OCI-LY1 (cell line): ENCODE measurements at regions not wholly inside any gene's neighbourhood (a gene's known extent, or its start where the extent isn't known, plus 50 kb on each side); places are given as distances from the start of the nearest gene placed in this dataset.

Experiments used
- H2AFZ ChIP-seq: fragments of 200-600 bp; sonication (generic), shearing (Covaris generic); 2 replicates; pipeline ENCODE4 v1.6.0; 2014; ENCODE audit warnings: antibody characterized with exemption, mild to moderate bottlenecking, low read length
- H3F3A ChIP-seq: fragments of 200-600 bp; sonication (generic), shearing (Covaris generic); 2 replicates; pipeline ENCODE4 v1.6.0; 2014; ENCODE audit warnings: mild to moderate bottlenecking, antibody characterized with exemption, low read length, moderate library complexity; ENCODE audit not compliant: insufficient read depth
- H3K27ac ChIP-seq: fragments of 200-600 bp; sonication (generic); 2 replicates; pipeline ENCODE4 v1.5.1; 2014; ENCODE audit warnings: low read length, mixed run types, mild to moderate bottlenecking, low read depth; ENCODE audit not compliant: poor library complexity, severe bottlenecking
- H3K27me3 ChIP-seq: fragments of 200-600 bp; sonication (generic); 2 replicates; pipeline ENCODE4 v1.6.0; 2014; ENCODE audit warnings: antibody characterized with exemption, mild to moderate bottlenecking, low read length, moderate library complexity; ENCODE audit not compliant: insufficient read depth
- H3K36me3 ChIP-seq: fragments of 200-600 bp; sonication (generic); 2 replicates; pipeline ENCODE4 v1.6.1; 2014; ENCODE audit warnings: mild to moderate bottlenecking, antibody characterized with exemption, low read length, moderate library complexity, mixed read lengths; ENCODE audit not compliant: insufficient read depth
- H3K4me1 ChIP-seq: fragments of 200-600 bp; sonication (generic); 2 replicates; pipeline ENCODE4 v1.5.1; 2014; ENCODE audit warnings: mild to moderate bottlenecking, low read length, moderate library complexity; ENCODE audit not compliant: insufficient read depth, severe bottlenecking
- H3K4me2 ChIP-seq: fragments of 200-600 bp; sonication (generic), shearing (Covaris generic); 2 replicates; pipeline ENCODE4 v1.6.1; 2014; ENCODE audit warnings: low read length
- H3K4me3 ChIP-seq: fragments of 200-600 bp; sonication (generic); 2 replicates; pipeline ENCODE4 v1.5.1; 2014; ENCODE audit warnings: low read length, low read depth, mild to moderate bottlenecking, mixed read lengths; ENCODE audit not compliant: poor library complexity, severe bottlenecking
- H3K79me2 ChIP-seq: fragments of 200-600 bp; shearing (Covaris generic); 2 replicates; pipeline ENCODE4 v1.6.1; 2016; ENCODE audit warnings: mixed run types, low read length, mixed read lengths; ENCODE audit not compliant: insufficient read depth
- H3K9ac ChIP-seq: fragments of 200-600 bp; sonication (generic), shearing (Covaris generic); 2 replicates; pipeline ENCODE4 v1.6.1; 2014; ENCODE audit warnings: mild to moderate bottlenecking, low read length, mixed read lengths
- H3K9me2 ChIP-seq: fragments of 200-600 bp; sonication (generic), shearing (Covaris generic); 2 replicates; pipeline ENCODE4 v1.6.1; 2014; ENCODE audit warnings: low read depth, mild to moderate bottlenecking, low read length, mixed read lengths
- H3K9me3 ChIP-seq: fragments of 200-600 bp; shearing (Covaris generic); 2 replicates; pipeline ENCODE4 v1.6.1; 2014; ENCODE audit warnings: low read length, mixed read lengths
- H4K20me1 ChIP-seq: fragments of 200-600 bp; sonication (generic), shearing (Covaris generic); 2 replicates; pipeline ENCODE4 v1.6.0; 2016; ENCODE audit warnings: mild to moderate bottlenecking, low read length; ENCODE audit not compliant: insufficient read depth
- CTCF ChIP-seq: fragments of 200-600 bp; sonication (generic), shearing (Covaris generic); IDR thresholded peaks from 2 replicates; pipeline ENCODE4 v1.5.1; 2017; ENCODE audit warnings: mild to moderate bottlenecking, antibody characterized with exemption, low read length, moderate library complexity, mixed read lengths
- EZH2 ChIP-seq: fragments of 200-600 bp; sonication (generic), shearing (Covaris generic); IDR thresholded peaks from 2 replicates; pipeline ENCODE4 v1.8.0; 2017; ENCODE audit warnings: borderline replicate concordance, mixed run types, mild to moderate bottlenecking, antibody characterized with exemption, low read length, moderate library complexity, mixed read lengths

DNA sequence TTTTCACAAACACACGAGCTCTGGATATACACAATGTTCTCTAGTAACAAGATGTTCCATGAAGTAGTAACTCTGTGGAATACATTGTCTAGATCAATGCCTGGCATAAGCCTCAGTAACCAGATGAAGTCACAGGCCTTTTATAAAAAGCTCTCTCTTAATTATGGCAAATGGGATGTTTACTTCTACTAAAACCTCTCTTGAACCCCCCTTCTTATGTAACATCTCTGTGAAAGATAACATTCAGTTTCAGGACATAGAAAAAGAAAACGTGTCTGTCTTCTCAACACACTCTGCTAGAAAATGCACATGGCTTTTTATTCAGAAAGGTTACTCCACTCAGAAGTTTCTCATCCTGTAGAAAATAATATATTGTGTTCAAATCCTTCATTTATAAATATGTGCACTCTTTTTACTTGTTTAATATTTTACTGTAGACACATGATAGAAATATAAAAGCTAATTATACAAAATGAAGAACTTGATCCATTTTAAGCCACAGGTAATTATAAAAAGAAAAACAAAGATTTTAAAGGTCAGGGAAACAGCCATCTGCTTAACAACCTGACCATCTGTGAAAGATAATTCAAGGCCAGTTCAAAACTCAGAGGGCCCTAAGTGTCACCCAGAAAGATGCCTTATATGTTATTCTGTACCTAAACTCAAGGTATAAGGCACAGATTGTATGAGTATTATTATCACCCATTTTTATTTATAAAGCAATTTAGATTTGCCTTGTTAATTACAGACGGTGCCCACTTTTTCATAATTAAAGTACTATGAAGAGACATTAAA is 812.0 kb downstream of the CDH18 start:
- no peaks in the 10 kb centered on the region for H3F3A ChIP-seq

DNA sequence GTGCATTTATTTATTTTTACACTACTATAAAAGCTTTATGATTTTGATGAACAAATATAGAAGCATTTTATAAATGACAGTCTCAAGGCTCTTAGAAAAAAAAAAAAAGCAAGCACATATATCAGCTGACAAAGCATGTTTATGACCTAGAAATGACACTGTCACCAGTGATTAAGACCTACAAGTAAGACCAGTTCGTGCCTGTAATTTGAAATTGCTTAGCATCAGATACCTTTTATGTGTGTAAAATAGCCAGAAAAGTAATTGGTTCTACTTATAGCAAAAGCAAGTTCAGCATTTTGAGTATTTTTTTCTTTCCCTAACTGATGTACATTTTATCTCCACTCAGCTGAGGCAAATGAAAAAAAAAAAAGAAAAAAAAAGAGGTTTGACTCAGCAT is 808.4 kb downstream of the CDH18 start:
- Histone ChIP-seq H3K27me3 (no peaks in the 10 kb centered on the region), H3K9me3 (no peaks in the 10 kb centered on the region), H3K4me1 (no peaks in the 10 kb centered on the region), H3K9ac (no peak overlapping the region), H3K9me2 (no peaks in the 10 kb centered on the region), H3K79me2 (no peaks in the 10 kb centered on the region; the same call in 1 of the 2 replicates), H3K36me3 (no peaks in the 10 kb centered on the region), H2AFZ (no peak overlapping the region), H3K27ac (no peak overlapping the region), H4K20me1 (no peaks in the 10 kb centered on the region), H3K4me3 (no peak overlapping the region), H3K4me2 (no peak overlapping the region), H3F3A (no peaks in the 10 kb centered on the region)
- TF ChIP-seq EZH2 (no peak), CTCF (no peak)

More for the DNA sequence above, 812.0 kb downstream of the CDH18 start:
- Histone ChIP-seq H3K79me2 (no peaks in the 10 kb centered on the region), H3K4me3 (no peak overlapping the region), H3K4me1 (no peaks in the 10 kb centered on the region), H3K9ac (no peak overlapping the region), H3K27ac (no peak overlapping the region), H4K20me1 (no peaks in the 10 kb centered on the region), H3K4me2 (no peak overlapping the region), H3K27me3 (no peaks in the 10 kb centered on the region), H3K36me3 (no peaks in the 10 kb centered on the region), H3K9me2 (no peaks in the 10 kb centered on the region), H3K9me3 (no peaks in the 10 kb centered on the region), H2AFZ (no peak overlapping the region)
- TF ChIP-seq EZH2 (no peak), CTCF (no peak)

DNA sequence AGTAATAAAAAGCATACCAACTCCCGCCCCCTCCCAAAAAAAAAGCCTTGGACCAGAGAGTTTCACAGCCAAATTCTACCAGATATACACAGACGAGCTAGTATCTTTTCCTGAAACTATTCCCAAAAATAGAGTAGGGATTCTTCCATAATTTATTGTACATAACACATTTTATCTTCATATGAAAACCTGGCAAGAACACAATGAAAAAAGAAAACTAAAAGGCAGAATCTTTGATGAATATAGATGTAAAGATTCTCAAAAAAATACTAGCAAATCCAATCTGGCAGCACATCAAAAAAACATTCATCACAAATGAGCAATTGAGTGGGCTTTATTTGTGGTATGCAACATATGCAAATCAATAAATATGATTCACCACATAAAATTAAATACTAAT is 798.8 kb downstream of the CDH18 start:
- H3K9ac ChIP-seq, result no peak overlapping the region
- no peak overlapping the region for H3K27ac ChIP-seq
- no peaks in the 10 kb centered on the region for H3K27me3 ChIP-seq
- H3K9me3 ChIP-seq, result no peaks in the 10 kb centered on the region
- H3K4me2 ChIP-seq, result no peak overlapping the region
- TF ChIP-seq CTCF (no peak), EZH2 (no peak)
- no peaks in the 10 kb centered on the region for H4K20me1 ChIP-seq
- H3F3A ChIP-seq, result no peaks in the 10 kb centered on the region
- no peaks in the 10 kb centered on the region for H3K79me2 ChIP-seq
- no peaks in the 10 kb centered on the region for H3K9me2 ChIP-seq
- H2AFZ ChIP-seq, result no peak overlapping the region
- no peaks in the 10 kb centered on the region for H3K36me3 ChIP-seq
- no peaks in the 10 kb centered on the region for H3K4me1 ChIP-seq
- no peak overlapping the region for H3K4me3 ChIP-seq
